Upper lobe of left lung (tissue), 4 donors: ENCODE measurements at regions not wholly inside any gene's neighbourhood (a gene's known extent, or its start where the extent isn't known, plus 50 kb on each side); places are given as distances from the start of the nearest gene placed in this dataset.

Experiments used
- POLR2A ChIP-seq, 4 donors: fragments of 450-650 bp; IDR thresholded peaks; one replicate each; pipeline ENCODE4 v1.5.1; 2016 to 2017; ENCODE audit warnings: antibody characterized with exemption in 4 of 4, mild to moderate bottlenecking in 2 of 4
- TF ChIP-seq, protein P1 (sequence below), 6 experiments: fragments of 450-650 bp in 4 of 6; fragments of 200-600 bp in 2 of 6; sonication (generic) in 2 of 6; IDR thresholded peaks; one replicate each; pipeline ENCODE4 v1.5.1; 2016 to 2019; ENCODE audit warnings: antibody characterized with exemption in 6 of 6

GRCh38 chr2:58293056-58293455 lies 51.9 kb upstream of the FANCL start:
- TF ChIP-seq POLR2A (IDR thresholded peaks at IDR 0.05) = no peak
- TF ChIP-seq, protein P1, sequence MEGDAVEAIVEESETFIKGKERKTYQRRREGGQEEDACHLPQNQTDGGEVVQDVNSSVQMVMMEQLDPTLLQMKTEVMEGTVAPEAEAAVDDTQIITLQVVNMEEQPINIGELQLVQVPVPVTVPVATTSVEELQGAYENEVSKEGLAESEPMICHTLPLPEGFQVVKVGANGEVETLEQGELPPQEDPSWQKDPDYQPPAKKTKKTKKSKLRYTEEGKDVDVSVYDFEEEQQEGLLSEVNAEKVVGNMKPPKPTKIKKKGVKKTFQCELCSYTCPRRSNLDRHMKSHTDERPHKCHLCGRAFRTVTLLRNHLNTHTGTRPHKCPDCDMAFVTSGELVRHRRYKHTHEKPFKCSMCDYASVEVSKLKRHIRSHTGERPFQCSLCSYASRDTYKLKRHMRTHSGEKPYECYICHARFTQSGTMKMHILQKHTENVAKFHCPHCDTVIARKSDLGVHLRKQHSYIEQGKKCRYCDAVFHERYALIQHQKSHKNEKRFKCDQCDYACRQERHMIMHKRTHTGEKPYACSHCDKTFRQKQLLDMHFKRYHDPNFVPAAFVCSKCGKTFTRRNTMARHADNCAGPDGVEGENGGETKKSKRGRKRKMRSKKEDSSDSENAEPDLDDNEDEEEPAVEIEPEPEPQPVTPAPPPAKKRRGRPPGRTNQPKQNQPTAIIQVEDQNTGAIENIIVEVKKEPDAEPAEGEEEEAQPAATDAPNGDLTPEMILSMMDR (IDR thresholded peaks at IDR 0.05) = no peak
